ENCODE measurements at regions not wholly inside any gene's neighbourhood (a gene's known extent, or its start where the extent isn't known, plus 50 kb on each side); places are given as distances from the start of the nearest gene placed in this dataset.

- no peak overlapping the region for H3K27ac ChIP-seq (ENCODE audit: low read depth, low read length)
- 83 to 89% (median 85%) methylated on average over 3 of the region's 3 CpGs for WGBS, 3 donors
Observed at GRCh38 chr4:181517491-181517890, 725.7 kb upstream of the TENM3 start.

GRCh38 chr4:181520790-181521189 lies 722.4 kb upstream of the TENM3 start:
- WGBS, 3 donors = 85 to 94% (median 88%) methylated on average over 4 of the region's 4 CpGs
- no peak overlapping the region for H3K27ac ChIP-seq (ENCODE audit: low read depth, low read length)

- 58 to 69% (median 60%) methylated on average over 8 of the region's 8 CpGs for WGBS, 3 donors
- no peak overlapping the region for H3K27ac ChIP-seq (ENCODE audit: low read depth, low read length)
Observed at GRCh38 chr4:181523973-181524372, 719.2 kb upstream of the TENM3 start.

DNA sequence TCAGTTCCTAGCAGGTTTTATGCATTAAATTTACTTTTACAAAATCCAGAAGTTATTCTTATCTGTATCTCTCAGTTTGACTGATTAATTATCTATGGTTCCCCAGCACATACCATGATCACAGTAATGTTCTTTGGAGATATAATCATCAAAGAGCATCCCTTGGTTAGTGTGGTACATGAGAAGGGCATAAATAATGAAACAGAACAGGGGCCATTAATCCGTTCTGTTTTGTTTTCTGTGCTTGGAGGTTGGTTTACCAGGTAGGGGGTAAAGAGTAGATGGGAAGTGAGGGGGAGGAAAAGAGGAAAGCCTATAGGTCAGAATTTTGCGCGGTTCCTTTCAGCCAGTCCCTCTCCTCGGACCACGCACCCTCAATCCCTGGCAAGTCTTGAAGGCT lies 718.7 kb upstream of the TENM3 start:
- no peak overlapping the region for H3K27ac ChIP-seq (ENCODE audit: low read depth, low read length)
- WGBS, 3 donors = 60 to 70% (median 67%) methylated on average over 5 of the region's 5 CpGs

DNA sequence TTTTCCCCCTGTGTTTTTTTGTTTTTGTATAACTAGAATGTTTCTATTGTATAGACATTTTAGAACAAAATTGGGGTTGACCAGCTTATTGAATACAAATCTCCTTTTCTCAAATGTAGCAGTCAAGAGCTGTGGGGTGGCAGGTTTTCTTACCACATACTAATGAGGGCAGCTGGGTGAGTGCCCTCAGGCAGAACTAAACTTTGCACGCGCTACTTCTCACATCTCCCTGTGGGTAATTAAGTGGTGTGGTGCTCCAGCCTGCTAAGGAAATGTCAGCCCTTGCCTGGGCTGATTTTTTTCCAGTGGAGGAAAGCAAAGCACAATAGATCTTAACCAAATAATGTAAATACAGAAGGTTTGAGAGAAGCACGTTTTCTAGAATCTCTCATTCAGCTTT lies 717.6 kb upstream of the TENM3 start:
- 41 to 45% (median 42%) methylated on average over 3 of the region's 3 CpGs for WGBS, 3 donors
- no peak overlapping the region for H3K27ac ChIP-seq (ENCODE audit: low read depth, low read length)

GRCh38 chr4:181528570-181529184 lies 714.5 kb upstream of the TENM3 start:
- H3K27ac ChIP-seq (ENCODE audit: low read depth, low read length) = no peak overlapping the region
- 2 to 5% (median 3%) methylated on average over 4 of the region's 4 CpGs for WGBS, 3 donors

GRCh38 chr4:181529537-181529936 lies 713.7 kb upstream of the TENM3 start:
- no peak overlapping the region for H3K27ac ChIP-seq (ENCODE audit: low read depth, low read length)
- 25 to 60% (median 52%) methylated on average over 4 of the region's 4 CpGs for WGBS, 3 donors

- 68 to 75% (median 71%) methylated on average over 4 of the region's 4 CpGs for WGBS, 3 donors
- no peak overlapping the region for H3K27ac ChIP-seq (ENCODE audit: low read depth, low read length)
Observed at GRCh38 chr4:181536196-181536746, 706.9 kb upstream of the TENM3 start.

GRCh38 chr4:181536811-181537434 lies 706.3 kb upstream of the TENM3 start:
- H3K27ac ChIP-seq (ENCODE audit: low read depth, low read length) = no peak overlapping the region
- WGBS, 3 donors = 24 to 52% (median 45%) methylated on average over 5 of the region's 5 CpGs

DNA sequence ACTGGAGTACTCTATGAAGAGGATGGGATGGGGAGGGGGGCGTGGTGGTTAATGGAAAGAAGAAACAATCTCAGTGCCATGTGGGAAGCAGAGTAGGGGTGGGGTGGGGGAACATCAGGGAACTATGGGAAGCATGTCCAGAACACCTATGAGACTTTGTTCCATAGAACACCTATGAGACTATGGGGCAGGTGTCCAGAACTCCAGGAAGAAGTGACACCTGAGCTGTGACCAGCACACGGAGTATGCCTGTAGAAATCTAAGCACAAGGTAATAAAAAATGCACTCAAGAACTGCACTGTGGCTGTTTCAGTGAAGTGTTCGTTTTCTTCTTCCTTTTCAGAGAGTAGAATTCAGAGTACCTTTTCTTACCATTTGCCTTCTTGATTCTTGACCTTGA lies 704.8 kb upstream of the TENM3 start:
- WGBS, 3 donors = 51 to 76% (median 68%) methylated on average over 3 of the region's 3 CpGs
- no peak overlapping the region for H3K27ac ChIP-seq (ENCODE audit: low read depth, low read length)

- no peak overlapping the region for H3K27ac ChIP-seq (ENCODE audit: low read depth, low read length)
- WGBS, 3 donors = 66 to 82% (median 71%) methylated on average over 2 of the region's 2 CpGs
Observed at GRCh38 chr4:181541396-181541795, 701.8 kb upstream of the TENM3 start.

DNA sequence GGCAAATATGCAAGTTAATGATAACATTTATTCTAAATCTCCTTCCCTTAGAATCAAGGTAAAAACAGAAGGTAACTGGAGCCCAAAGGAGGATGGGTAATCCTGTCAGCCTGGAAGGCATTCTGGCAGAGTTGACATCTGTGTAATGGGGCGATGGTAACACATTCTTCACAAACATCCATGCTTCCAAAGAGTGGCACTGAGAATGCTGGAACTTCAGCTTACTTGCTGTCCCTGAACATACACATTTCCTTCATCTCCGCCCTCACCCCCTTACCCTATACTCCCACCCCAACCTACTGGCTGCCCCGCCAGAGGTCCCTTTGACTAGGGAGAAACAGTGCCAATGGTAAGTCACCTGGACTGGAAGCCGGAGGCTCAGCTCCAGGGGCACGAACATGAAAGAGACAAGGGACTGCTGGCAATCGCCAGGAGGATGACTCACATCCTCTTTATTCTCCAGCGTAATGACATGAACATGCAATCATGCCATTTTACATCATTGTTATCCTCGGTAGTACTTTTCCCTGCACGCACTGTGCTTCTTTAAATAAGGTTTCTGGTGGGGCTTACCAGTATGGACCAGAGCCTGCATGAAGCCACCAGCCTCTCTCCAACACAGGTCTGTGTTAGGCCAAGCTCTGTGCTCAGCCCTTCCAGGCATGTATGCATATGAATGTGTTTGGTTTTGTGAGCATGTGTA lies 694.2 kb upstream of the TENM3 start:
- 70 to 82% (median 79%) methylated on average over 9 of the region's 9 CpGs for WGBS, 3 donors
- no peak overlapping the region for H3K27ac ChIP-seq (ENCODE audit: low read depth, low read length)

GRCh38 chr4:181549576-181550188 lies 693.5 kb upstream of the TENM3 start:
- no peak overlapping the region for H3K27ac ChIP-seq (ENCODE audit: low read depth, low read length)
- 58 to 69% (median 67%) methylated on average over 3 of the region's 3 CpGs for WGBS, 3 donors

- WGBS, 3 donors = 79 to 93% (median 85%) methylated on average over 1 of the region's 1 CpG
- H3K27ac ChIP-seq (ENCODE audit: low read depth, low read length) = no peak overlapping the region
Observed at GRCh38 chr4:181550381-181550780, 692.8 kb upstream of the TENM3 start.

GRCh38 chr4:181559637-181560036 lies 683.6 kb upstream of the TENM3 start:
- H3K27ac ChIP-seq (ENCODE audit: low read depth, low read length) = no peak overlapping the region
- WGBS, 3 donors = 62 to 92% (median 77%) methylated on average over 4 of the region's 4 CpGs

DNA sequence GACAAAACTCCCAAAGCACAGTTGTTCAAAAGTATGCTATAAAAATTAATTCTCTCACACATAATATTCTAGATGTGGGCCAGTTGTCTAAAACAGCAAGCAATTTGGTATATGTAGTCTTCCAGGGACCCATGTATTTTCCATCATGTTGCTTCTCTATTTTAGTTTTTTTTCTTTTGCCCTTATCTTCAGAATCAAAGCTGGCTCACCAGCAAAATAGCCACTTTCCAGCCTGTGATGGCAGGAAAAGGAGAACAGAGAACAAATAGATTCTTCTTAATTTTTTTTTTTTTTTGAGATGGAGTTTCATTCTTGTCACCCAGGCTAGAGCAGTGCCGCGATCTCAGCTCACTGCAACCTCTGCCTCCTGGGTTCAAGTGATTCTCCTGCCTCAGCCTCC lies 680.8 kb upstream of the TENM3 start:
- no peak overlapping the region for H3K27ac ChIP-seq (ENCODE audit: low read depth, low read length)
- 98 to 100% (median 100%) methylated on average over 2 of the region's 2 CpGs for WGBS, 3 donors

- 71 to 84% (median 72%) methylated on average over 6 of the region's 6 CpGs for WGBS, 3 donors
- no peak overlapping the region for H3K27ac ChIP-seq (ENCODE audit: low read depth, low read length)
Observed at GRCh38 chr4:181564625-181565024, 678.6 kb upstream of the TENM3 start.

DNA sequence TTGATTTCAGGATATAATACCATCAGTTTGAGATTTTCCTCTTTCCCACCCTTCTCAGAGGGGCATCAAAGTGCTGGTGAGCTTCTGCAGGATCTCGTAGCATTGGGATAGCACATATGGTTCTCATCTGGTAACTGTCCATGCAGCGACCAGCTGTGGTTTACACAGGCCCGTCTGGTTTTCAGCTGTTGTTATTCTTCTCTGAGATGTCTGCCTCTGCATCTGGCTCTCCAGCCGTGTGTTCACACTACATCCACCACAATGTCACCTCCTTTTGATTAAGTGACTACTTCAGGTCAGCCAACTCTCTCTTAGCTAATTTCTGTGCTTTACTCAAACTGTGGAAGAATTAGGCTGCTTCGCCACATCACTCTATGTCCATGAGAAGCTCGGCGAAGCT lies 676.7 kb upstream of the TENM3 start:
- 55 to 70% (median 59%) methylated on average over 7 of the region's 7 CpGs for WGBS, 3 donors
- H3K27ac ChIP-seq (ENCODE audit: low read depth, low read length) = no peak overlapping the region

- 49 to 59% (median 57%) methylated on average over 2 of the region's 2 CpGs for WGBS, 3 donors
- no peak overlapping the region for H3K27ac ChIP-seq (ENCODE audit: low read depth, low read length)
Observed at GRCh38 chr4:181569553-181569952, 673.6 kb upstream of the TENM3 start.
